ENCODE measurements at regions not wholly inside any gene's neighbourhood (a gene's known extent, or its start where the extent isn't known, plus 50 kb on each side); places are given as distances from the start of the nearest gene placed in this dataset.

DNA sequence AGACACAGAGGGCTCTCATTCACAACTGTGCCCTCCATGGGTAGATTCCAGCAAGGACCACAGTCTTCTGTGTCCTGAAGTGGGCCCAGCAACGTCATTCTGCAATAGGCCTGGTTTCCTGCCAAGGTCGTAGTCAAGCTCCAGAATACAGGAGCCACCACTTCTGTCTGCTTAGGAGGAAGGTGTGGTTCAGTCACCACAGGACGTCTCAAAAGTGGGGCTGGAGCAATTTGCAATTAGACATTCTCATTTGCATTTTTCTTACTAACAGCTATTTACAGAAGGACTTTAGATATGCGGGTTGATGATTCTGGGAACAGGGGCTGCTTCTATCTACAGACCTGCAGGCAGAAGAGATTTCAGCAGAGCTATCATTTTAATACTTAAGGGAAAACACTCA, 58.7 kb upstream of the MYRIP start:
- no peaks in the 10 kb centered on the region for H3K4me1 Mint-ChIP-seq
- H3K27ac Mint-ChIP-seq: no peak overlapping the region
- ATAC-seq (no peak), DNase-seq (no peak)
- peaks cover 2% of the 10 kb centered on the region for H3K27me3 Mint-ChIP-seq
- H3K9me3 Mint-ChIP-seq: no peaks in the 10 kb centered on the region
- H3K4me3 Mint-ChIP-seq: no peak overlapping the region
- H3K36me3 Mint-ChIP-seq (ENCODE audit: low read depth): no peaks in the 10 kb centered on the region

- no peaks in the 10 kb centered on the region for H3K9me3 Mint-ChIP-seq
- no peak overlapping the region for H3K4me3 Mint-ChIP-seq
- peaks cover 2% of the 10 kb centered on the region for H3K27me3 Mint-ChIP-seq
- ATAC-seq (no peak), DNase-seq (no peak)
- no peaks in the 10 kb centered on the region for H3K4me1 Mint-ChIP-seq
- no peaks in the 10 kb centered on the region for H3K36me3 Mint-ChIP-seq (ENCODE audit: low read depth)
- H3K27ac Mint-ChIP-seq: no peak overlapping the region
Observed at GRCh38 chr3:39751286-39751685, 58.1 kb upstream of the MYRIP start.

DNA sequence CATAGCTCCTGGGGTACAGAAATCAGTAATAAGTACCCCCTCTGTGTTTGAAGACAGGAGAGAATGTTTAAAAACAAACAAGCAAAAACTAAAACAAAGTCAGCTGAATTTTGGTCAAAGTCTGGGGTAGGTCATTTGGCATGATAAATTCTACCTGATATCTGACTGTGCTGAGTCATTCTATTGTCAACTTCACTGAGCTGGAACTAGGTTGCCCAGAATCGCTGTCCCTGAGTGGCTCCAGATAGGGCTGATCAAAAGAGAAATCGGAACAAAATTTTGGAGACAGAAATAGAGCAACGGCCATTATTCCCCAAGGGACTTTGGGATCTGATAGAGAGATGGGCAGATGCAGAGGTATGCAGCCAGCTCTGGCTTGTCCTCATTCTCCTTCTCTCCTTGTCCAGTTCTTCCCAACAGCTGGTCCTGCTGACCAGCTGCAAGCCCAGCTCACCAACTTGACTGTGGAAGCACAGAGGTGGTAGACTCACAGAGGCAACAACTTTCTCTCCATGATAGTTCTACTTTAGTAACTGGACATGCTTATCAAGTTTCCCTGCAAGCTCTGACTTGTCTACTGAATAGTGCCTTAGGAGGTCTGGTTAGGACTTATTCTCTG, 57.3 kb upstream of the MYRIP start:
- DNase-seq: no peak
- no peak for ATAC-seq
- H3K4me3 Mint-ChIP-seq: no peak overlapping the region
- no peaks in the 10 kb centered on the region for H3K4me1 Mint-ChIP-seq
- no peaks in the 10 kb centered on the region for H3K9me3 Mint-ChIP-seq
- no peak overlapping the region for H3K27ac Mint-ChIP-seq
- H3K27me3 Mint-ChIP-seq: peaks cover 2% of the 10 kb centered on the region
- H3K36me3 Mint-ChIP-seq (ENCODE audit: low read depth): no peaks in the 10 kb centered on the region

GRCh38 chr3:39752751-39753150, 56.7 kb upstream of the MYRIP start:
- ATAC-seq (no peak), DNase-seq (no peak)

GRCh38 chr3:39753391-39753790, 56.0 kb upstream of the MYRIP start:
- Mint-ChIP-seq H3K27me3 (peaks cover 2% of the 10 kb centered on the region), H3K4me1 (no peaks in the 10 kb centered on the region), H3K9me3 (no peaks in the 10 kb centered on the region), H3K36me3 (ENCODE audit: low read depth) (no peaks in the 10 kb centered on the region), H3K4me3 (no peak overlapping the region), H3K27ac (no peak overlapping the region)
- no peak for DNase-seq
- ATAC-seq: no peak

More at GRCh38 chr3:39752751-39753150, 56.7 kb upstream of the MYRIP start:
- no peak overlapping the region for H3K4me3 Mint-ChIP-seq
- H3K9me3 Mint-ChIP-seq: no peaks in the 10 kb centered on the region
- no peaks in the 10 kb centered on the region for H3K4me1 Mint-ChIP-seq
- H3K27me3 Mint-ChIP-seq: peaks cover 2% of the 10 kb centered on the region
- no peaks in the 10 kb centered on the region for H3K36me3 Mint-ChIP-seq (ENCODE audit: low read depth)
- no peak overlapping the region for H3K27ac Mint-ChIP-seq

DNA sequence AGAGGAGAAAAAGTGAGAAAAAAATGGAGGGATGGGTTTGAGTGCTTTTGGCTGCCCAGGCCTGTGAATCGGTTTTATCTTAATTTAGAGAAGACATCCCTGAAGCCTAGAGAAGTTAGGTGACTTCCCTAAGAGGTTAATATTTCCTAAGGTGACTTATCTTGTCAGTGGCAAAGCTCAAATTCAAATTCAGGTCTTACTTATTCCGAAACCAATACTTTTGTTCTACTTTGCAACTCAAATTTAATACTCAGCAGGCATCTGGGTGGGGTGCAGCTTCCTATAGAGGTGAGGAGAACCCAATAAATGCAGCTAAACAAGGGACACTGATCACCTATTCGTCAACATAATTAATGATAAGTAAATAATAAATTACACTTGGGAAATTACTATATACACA, 54.9 kb upstream of the MYRIP start:
- H3K27me3 Mint-ChIP-seq: peaks cover 2% of the 10 kb centered on the region
- no peaks in the 10 kb centered on the region for H3K36me3 Mint-ChIP-seq (ENCODE audit: low read depth)
- ATAC-seq (no peak), DNase-seq (no peak)
- H3K27ac Mint-ChIP-seq: no peak overlapping the region
- no peaks in the 10 kb centered on the region for H3K9me3 Mint-ChIP-seq
- H3K4me1 Mint-ChIP-seq: no peaks in the 10 kb centered on the region
- no peak overlapping the region for H3K4me3 Mint-ChIP-seq

DNA sequence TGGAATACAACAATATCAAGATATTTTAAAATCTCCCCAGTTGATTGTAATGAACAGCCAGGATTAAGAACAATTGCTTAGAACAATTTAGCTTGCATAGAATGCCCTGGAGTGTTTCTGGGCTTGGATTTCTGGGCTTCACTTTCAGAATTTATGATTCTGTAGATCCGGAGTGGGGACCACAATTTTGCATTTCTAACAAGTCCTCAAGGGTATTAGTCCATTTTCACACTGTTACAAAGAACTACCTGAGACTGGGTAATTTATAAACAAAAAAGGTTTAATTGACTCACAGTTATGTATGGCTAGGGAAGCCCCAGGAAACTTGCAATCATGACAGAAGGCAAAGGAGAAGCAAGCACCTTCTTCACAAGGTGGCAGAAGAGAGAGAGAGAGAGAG, 54.3 kb upstream of the MYRIP start:
- no peak for DNase-seq
- Mint-ChIP-seq H3K27ac (no peak overlapping the region), H3K9me3 (no peaks in the 10 kb centered on the region), H3K4me1 (no peaks in the 10 kb centered on the region), H3K27me3 (peaks cover 2% of the 10 kb centered on the region), H3K36me3 (ENCODE audit: low read depth) (no peaks in the 10 kb centered on the region), H3K4me3 (no peak overlapping the region)
- no peak for ATAC-seq

- H3K4me1 Mint-ChIP-seq: no peaks in the 10 kb centered on the region
- no peak for ATAC-seq
- H3K4me3 Mint-ChIP-seq: no peak overlapping the region
- no peak for DNase-seq
- H3K36me3 Mint-ChIP-seq (ENCODE audit: low read depth): no peaks in the 10 kb centered on the region
- H3K27ac Mint-ChIP-seq: no peak overlapping the region
- H3K9me3 Mint-ChIP-seq: no peaks in the 10 kb centered on the region
- peaks cover 4% of the 10 kb centered on the region for H3K27me3 Mint-ChIP-seq
Observed at GRCh38 chr3:39757307-39757706, 52.1 kb upstream of the MYRIP start.
